PC-3 (cell line): ENCODE measurements at regions not wholly inside any gene's neighbourhood (a gene's known extent, or its start where the extent isn't known, plus 50 kb on each side); places are given as distances from the start of the nearest gene placed in this dataset.

Source experiments
- ATAC-seq: fragments of 200-7000 bp; cut with Tn5 transposase; 2 replicates; pipeline ENCODE4 v1.9.1; 2020; ENCODE audit warnings: mild to moderate bottlenecking, moderate library complexity
- BruUV-seq: library from RNA; stranded (reverse); fragments of 400-500 nt; replicated peaks from 2 replicates; lab custom pipeline; 2021; lab: Mats Ljungman, UMichigan
- CTCF ChIA-PET: fragments of 300-600 bp; sonication (Branson Sonifier 250); formaldehyde crosslinking; loops from one replicate; lab custom pipeline; 2022; ENCODE audit warnings: antibody characterized with exemption; lab: Charles Lee
- POLR2A ChIA-PET: fragments of 300-600 bp; sonication (Branson Sonifier 250); formaldehyde crosslinking; loops from one replicate; lab custom pipeline; 2022; ENCODE audit warnings: antibody characterized with exemption; ENCODE audit not compliant: unreplicated experiment; lab: Charles Lee
- DNase-seq: peaks from one replicate; pipeline ENCODE4 v3.0.0-alpha.2; 2015
- H2AFZ ChIP-seq: fragments of 300-600 bp; sonication (generic); 2 replicates; pipeline ENCODE4 v1.6.0; 2016; ENCODE audit warnings: antibody characterized with exemption, low read length
- H3F3A ChIP-seq: fragments of 300-600 bp; sonication (generic); one replicate; pipeline ENCODE4 v1.6.0; 2017; ENCODE audit warnings: antibody characterized with exemption, low read length, control low read depth, mild to moderate bottlenecking; ENCODE audit not compliant: unreplicated experiment
- H3K27ac ChIP-seq: fragments of 300-600 bp; sonication (generic); 2 replicates; pipeline ENCODE4 v1.5.1; 2016; ENCODE audit warnings: mild to moderate bottlenecking, low read length
- H3K27me3 ChIP-seq: fragments of 300-600 bp; sonication (generic); 2 replicates; pipeline ENCODE4 v1.6.1; 2016; ENCODE audit warnings: low read length, mixed read lengths
- H3K36me3 ChIP-seq: fragments of 300-600 bp; sonication (generic); 2 replicates; pipeline ENCODE4 v1.6.1; 2016; ENCODE audit warnings: low read depth, mixed run types, low read length, mixed read lengths
- H3K4me1 ChIP-seq: fragments of 300-600 bp; sonication (generic); 2 replicates; pipeline ENCODE4 v1.5.1; 2016; ENCODE audit warnings: low read length; ENCODE audit not compliant: insufficient read depth
- H3K4me2 ChIP-seq: fragments of 300-600 bp; sonication (generic); 2 replicates; pipeline ENCODE4 v1.6.0; 2016; ENCODE audit warnings: low read length
- H3K4me3 ChIP-seq: fragments of 300-600 bp; sonication (generic); 2 replicates; pipeline ENCODE4 v1.5.1; 2016; ENCODE audit warnings: mild to moderate bottlenecking, low read length, mixed read lengths
- H3K79me2 ChIP-seq: fragments of 300-600 bp; sonication (generic); 2 replicates; pipeline ENCODE4 v1.6.1; 2017; ENCODE audit warnings: low read length, mixed read lengths
- H3K9ac ChIP-seq: fragments of 300-600 bp; sonication (generic); 2 replicates; pipeline ENCODE4 v1.6.0; 2016; ENCODE audit warnings: mild to moderate bottlenecking, low read length
- H3K9me2 ChIP-seq: fragments of 300-600 bp; sonication (generic); replicated peaks from 2 replicates; pipeline ENCODE4 v1.6.1; 2016; ENCODE audit warnings: mixed run types, low read length, mixed read lengths
- H3K9me3 ChIP-seq: fragments of 300-600 bp; sonication (generic); 2 replicates; pipeline ENCODE4 v1.6.1; 2016; ENCODE audit warnings: low read length, mixed read lengths
- H4K20me1 ChIP-seq: fragments of 300-600 bp; sonication (generic); 2 replicates; pipeline ENCODE4 v1.6.1; 2016; ENCODE audit warnings: low read length, mixed read lengths
- CTCF ChIP-seq: fragments of 300-600 bp; sonication (generic); conservative IDR thresholded peaks from 2 replicates; pipeline ENCODE4 v1.5.1; 2017; ENCODE audit warnings: antibody characterized with exemption, low read depth, mild to moderate bottlenecking, low read length
- EZH2 ChIP-seq: fragments of 300-600 bp; sonication (generic); IDR thresholded peaks from one replicate; pipeline ENCODE4 v1.6.1; 2017; ENCODE audit warnings: antibody characterized with exemption, mild to moderate bottlenecking, low read length; ENCODE audit not compliant: unreplicated experiment
- EZH2phosphoT487 ChIP-seq: fragments of 300-600 bp; sonication (generic); IDR thresholded peaks from 2 replicates; pipeline ENCODE4 v1.6.1; 2018; ENCODE audit warnings: mild to moderate bottlenecking, antibody characterized with exemption, low read length, borderline replicate concordance
- intact Hi-C: fragments of 100-400 bp; cut with micrococcal nuclease; formaldehyde crosslinking; loops from 2 replicates; pipeline ENCODE4 v1.9.0; 2023

GRCh38 chr6:140230282-140230681 lies 855.8 kb upstream of the CITED2 start:
- ChIA-PET CTCF (no interaction called here), POLR2A (no interaction called here)
- DNase-seq: peak; percentile 33
- no peak overlapping the region for H3K4me3 ChIP-seq
- no TSS peak for BruUV-seq
- H3K79me2 ChIP-seq: no peaks in the 10 kb centered on the region
- H3K4me2 ChIP-seq: peak overlapping the region; percentile 31; the same call in 1 of the 2 replicates
- no peaks in the 10 kb centered on the region for H3F3A ChIP-seq
- no peaks in the 10 kb centered on the region for H4K20me1 ChIP-seq
- H3K27me3 ChIP-seq: no peaks in the 10 kb centered on the region
- no peaks in the 10 kb centered on the region for H3K9me3 ChIP-seq
- no peak for TF ChIP-seq EZH2phosphoT487
- TF ChIP-seq CTCF: no peak
- TF ChIP-seq EZH2: no peak
- no peaks in the 10 kb centered on the region for H3K36me3 ChIP-seq
- no peaks in the 10 kb centered on the region for H3K9me2 ChIP-seq
- H3K9ac ChIP-seq: no peak overlapping the region
- no peak overlapping the region for H3K27ac ChIP-seq
- intact Hi-C loops: no loop called here
- H3K4me1 ChIP-seq: peaks cover 3% of the 10 kb centered on the region; the same call in 1 of the 2 replicates
- H2AFZ ChIP-seq: no peak overlapping the region
- peak; percentile 43 for ATAC-seq

GRCh38 chr6:140228491-140228890 lies 854.0 kb upstream of the CITED2 start:
- BruUV-seq: no TSS peak
- no peak overlapping the region for H2AFZ ChIP-seq
- CTCF ChIA-PET: no interaction called here

More at GRCh38 chr6:140228491-140228890, 854.0 kb upstream of the CITED2 start:
- H3K9ac ChIP-seq: no peak overlapping the region
- H3K9me3 ChIP-seq: no peaks in the 10 kb centered on the region
- H3K4me2 ChIP-seq: no peak overlapping the region
- no peaks in the 10 kb centered on the region for H3K27me3 ChIP-seq
- no peaks in the 10 kb centered on the region for H4K20me1 ChIP-seq
- POLR2A ChIA-PET: no interaction called here
- no peak for TF ChIP-seq EZH2phosphoT487
- no peak for TF ChIP-seq EZH2
- no peak for TF ChIP-seq CTCF
- no peak overlapping the region for H3K27ac ChIP-seq
- no peaks in the 10 kb centered on the region for H3F3A ChIP-seq
- peaks cover 3% of the 10 kb centered on the region; the same call in 1 of the 2 replicates for H3K4me1 ChIP-seq
- intact Hi-C loops: no loop called here
- DNase-seq (no peak), ATAC-seq (no peak)
- H3K36me3 ChIP-seq: no peaks in the 10 kb centered on the region
- no peaks in the 10 kb centered on the region for H3K9me2 ChIP-seq
- H3K4me3 ChIP-seq: no peak overlapping the region
- H3K79me2 ChIP-seq: no peaks in the 10 kb centered on the region
